ENCODE measurements at regions not wholly inside any gene's neighbourhood (a gene's known extent, or its start where the extent isn't known, plus 50 kb on each side); places are given as distances from the start of the nearest gene placed in this dataset.

DNA sequence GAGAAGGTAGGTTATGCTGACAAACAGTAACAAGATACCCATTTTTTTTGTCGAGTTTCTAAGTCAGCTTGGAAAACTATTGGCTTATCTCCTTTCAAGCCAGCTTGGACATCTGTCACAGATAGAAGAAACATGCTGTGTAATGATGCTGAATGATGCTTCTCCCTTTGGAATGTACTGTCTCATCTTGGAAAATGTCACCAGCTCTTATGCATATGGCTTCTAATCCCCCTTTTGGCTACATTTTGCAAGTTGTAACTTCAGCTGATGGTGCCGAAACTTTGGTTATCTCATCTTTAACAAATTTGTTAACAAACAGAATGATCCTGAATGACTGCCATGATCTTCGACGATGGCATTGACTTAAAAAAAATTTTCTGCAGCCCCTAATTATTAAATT, 68.8 kb upstream of the ST6GALNAC3 start:
- TF ChIP-seq, protein P1, sequence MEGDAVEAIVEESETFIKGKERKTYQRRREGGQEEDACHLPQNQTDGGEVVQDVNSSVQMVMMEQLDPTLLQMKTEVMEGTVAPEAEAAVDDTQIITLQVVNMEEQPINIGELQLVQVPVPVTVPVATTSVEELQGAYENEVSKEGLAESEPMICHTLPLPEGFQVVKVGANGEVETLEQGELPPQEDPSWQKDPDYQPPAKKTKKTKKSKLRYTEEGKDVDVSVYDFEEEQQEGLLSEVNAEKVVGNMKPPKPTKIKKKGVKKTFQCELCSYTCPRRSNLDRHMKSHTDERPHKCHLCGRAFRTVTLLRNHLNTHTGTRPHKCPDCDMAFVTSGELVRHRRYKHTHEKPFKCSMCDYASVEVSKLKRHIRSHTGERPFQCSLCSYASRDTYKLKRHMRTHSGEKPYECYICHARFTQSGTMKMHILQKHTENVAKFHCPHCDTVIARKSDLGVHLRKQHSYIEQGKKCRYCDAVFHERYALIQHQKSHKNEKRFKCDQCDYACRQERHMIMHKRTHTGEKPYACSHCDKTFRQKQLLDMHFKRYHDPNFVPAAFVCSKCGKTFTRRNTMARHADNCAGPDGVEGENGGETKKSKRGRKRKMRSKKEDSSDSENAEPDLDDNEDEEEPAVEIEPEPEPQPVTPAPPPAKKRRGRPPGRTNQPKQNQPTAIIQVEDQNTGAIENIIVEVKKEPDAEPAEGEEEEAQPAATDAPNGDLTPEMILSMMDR (IDR thresholded peaks at IDR 0.05), result no peak
- no peak for TF ChIP-seq POLR2A (IDR thresholded peaks at IDR 0.05)
